GM06990 (cell line): ENCODE measurements at regions not wholly inside any gene's neighbourhood (a gene's known extent, or its start where the extent isn't known, plus 50 kb on each side); places are given as distances from the start of the nearest gene placed in this dataset.

Experiments
- DNase-seq: peaks from one replicate; pipeline ENCODE4 v3.0.0-alpha.2; 2011; ENCODE audit not compliant: insufficient read length; ENCODE audit errors: extremely low read depth
- H3K27me3 ChIP-seq: replicated peaks from 2 replicates; pipeline ENCODE4 v1.6.0; 2011; ENCODE audit warnings: low read length; ENCODE audit not compliant: control insufficient read depth, insufficient read depth
- H3K36me3 ChIP-seq: 2 replicates; pipeline ENCODE4 v1.5.1; 2011; ENCODE audit warnings: low read length; ENCODE audit not compliant: control insufficient read depth, insufficient read depth
- H3K4me3 ChIP-seq: replicated peaks from 2 replicates; pipeline ENCODE4 v1.5.1; 2011; ENCODE audit warnings: low read depth, mild to moderate bottlenecking, control low read depth, low read length
- TF ChIP-seq, protein P1 (sequence below): IDR thresholded peaks from 2 replicates; pipeline ENCODE4 v1.5.1; 2011; ENCODE audit warnings: low read length, control low read depth, mild to moderate bottlenecking, inconsistent platforms; ENCODE audit not compliant: insufficient read depth, poor library complexity, severe bottlenecking

- TF ChIP-seq, protein P1, sequence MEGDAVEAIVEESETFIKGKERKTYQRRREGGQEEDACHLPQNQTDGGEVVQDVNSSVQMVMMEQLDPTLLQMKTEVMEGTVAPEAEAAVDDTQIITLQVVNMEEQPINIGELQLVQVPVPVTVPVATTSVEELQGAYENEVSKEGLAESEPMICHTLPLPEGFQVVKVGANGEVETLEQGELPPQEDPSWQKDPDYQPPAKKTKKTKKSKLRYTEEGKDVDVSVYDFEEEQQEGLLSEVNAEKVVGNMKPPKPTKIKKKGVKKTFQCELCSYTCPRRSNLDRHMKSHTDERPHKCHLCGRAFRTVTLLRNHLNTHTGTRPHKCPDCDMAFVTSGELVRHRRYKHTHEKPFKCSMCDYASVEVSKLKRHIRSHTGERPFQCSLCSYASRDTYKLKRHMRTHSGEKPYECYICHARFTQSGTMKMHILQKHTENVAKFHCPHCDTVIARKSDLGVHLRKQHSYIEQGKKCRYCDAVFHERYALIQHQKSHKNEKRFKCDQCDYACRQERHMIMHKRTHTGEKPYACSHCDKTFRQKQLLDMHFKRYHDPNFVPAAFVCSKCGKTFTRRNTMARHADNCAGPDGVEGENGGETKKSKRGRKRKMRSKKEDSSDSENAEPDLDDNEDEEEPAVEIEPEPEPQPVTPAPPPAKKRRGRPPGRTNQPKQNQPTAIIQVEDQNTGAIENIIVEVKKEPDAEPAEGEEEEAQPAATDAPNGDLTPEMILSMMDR = no peak
- Histone ChIP-seq H3K27me3 (no peaks in the 10 kb centered on the region), H3K36me3 (no peaks in the 10 kb centered on the region), H3K4me3 (no peak overlapping the region)
- no peak for DNase-seq
These were observed 67.2 kb upstream of the IL15 start for GRCh38 chr4:141569141-141569540.

DNA sequence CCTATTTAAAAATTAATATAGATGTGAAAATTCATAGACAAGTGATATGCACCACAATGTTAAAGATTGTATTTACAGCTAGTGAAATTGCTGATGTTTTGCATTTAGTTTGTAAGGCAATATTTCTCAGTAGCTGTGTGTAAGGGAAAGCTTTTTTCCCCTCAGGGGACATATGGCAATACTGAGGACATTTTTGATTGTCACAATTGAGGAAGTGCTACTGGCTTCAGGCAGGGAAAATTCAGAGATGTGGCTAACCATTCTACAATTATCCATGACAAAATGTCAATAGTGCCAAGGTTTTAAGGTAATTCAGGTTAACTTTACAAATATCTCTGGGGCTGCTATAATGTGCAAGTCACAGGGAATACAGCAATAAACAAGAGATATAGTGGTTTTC lies 66.1 kb upstream of the IL15 start:
- Histone ChIP-seq H3K36me3 (no peaks in the 10 kb centered on the region), H3K27me3 (no peaks in the 10 kb centered on the region), H3K4me3 (no peak overlapping the region)
- TF ChIP-seq, protein P1 = no peak
- no peak for DNase-seq

DNA sequence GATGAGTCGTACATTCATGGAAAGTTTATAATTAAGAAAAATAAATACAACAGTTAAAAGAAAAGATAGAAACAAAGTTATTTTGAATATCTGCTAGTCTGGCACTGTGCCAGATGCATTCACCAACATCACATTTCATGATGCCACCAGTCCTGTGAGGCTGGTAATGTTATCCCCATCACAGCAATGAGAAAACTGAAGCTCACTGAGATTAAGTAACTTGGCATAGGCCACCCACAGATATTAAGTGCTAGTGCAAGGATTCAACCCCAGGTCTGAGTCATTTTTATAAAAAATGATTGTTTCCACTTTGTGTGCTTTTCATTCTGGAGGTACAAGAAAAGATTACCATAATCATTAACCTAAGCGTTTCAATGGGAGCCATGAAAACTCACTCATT lies 65.0 kb upstream of the IL15 start:
- no peak for DNase-seq
- TF ChIP-seq, protein P1 = no peak
- Histone ChIP-seq H3K4me3 (no peak overlapping the region), H3K27me3 (no peaks in the 10 kb centered on the region), H3K36me3 (no peaks in the 10 kb centered on the region)

DNA sequence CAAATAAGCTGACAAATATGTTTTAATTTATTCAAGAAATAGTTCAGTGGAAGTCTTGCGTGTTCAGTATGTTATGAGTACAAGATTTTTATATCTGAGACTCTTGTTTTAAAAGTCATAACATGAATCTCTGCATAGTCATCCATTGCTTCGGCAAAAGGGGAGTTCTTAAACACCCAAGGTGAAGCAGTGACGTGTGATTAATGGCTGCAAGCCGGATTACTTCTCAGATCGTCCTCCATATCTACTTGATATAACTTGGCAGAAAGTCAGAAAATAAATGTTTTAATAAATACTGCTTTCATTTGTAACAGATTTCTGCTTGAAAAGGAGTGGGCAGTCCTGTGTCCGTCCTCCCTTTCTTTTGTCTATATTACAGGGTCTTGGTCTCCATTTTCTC lies 64.6 kb upstream of the IL15 start:
- TF ChIP-seq, protein P1 = no peak
- H3K27me3 ChIP-seq = no peaks in the 10 kb centered on the region
- DNase-seq = no peak
- no peak overlapping the region for H3K4me3 ChIP-seq
- no peaks in the 10 kb centered on the region for H3K36me3 ChIP-seq

DNA sequence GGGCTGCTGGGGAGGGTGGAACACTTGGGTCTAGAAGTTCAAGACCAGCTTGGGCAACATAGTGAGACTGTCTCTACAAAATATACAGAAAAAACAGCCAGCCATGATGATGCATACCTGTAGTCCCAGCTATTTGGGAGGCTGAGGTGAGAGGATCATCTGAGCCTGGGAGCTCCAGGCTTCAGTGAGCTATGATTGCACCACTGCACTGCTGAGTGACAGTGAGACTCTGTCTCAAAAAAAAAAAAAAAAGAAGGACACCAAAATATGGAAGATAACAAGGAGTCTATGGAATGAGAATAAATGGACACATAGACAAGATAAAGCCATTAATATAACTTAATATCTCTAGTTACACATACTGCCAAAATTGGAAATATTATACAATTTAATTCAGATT lies 62.7 kb upstream of the IL15 start:
- Histone ChIP-seq H3K4me3 (no peak overlapping the region), H3K27me3 (no peaks in the 10 kb centered on the region), H3K36me3 (no peaks in the 10 kb centered on the region)
- TF ChIP-seq, protein P1 = no peak
- DNase-seq = no peak

- H3K4me3 ChIP-seq = no peak overlapping the region
- H3K27me3 ChIP-seq = no peaks in the 10 kb centered on the region
- no peak for DNase-seq
- TF ChIP-seq, protein P1 = no peak
- no peaks in the 10 kb centered on the region for H3K36me3 ChIP-seq
These were observed 60.5 kb upstream of the IL15 start for GRCh38 chr4:141575884-141576283.
